GM12878 (cell line): ENCODE measurements at regions not wholly inside any gene's neighbourhood (a gene's known extent, or its start where the extent isn't known, plus 50 kb on each side); places are given as distances from the start of the nearest gene placed in this dataset.

ENCODE experiments used
- ATAC-seq: fragments of 200-7000 bp; cut with Tn5 transposase; 3 replicates; pipeline ENCODE4 v1.9.1; 2020; ENCODE audit warnings: mild to moderate bottlenecking, moderate library complexity
- BruUV-seq: library from RNA; stranded (reverse); fragments of 400-500 nt; replicated peaks from 2 replicates; lab custom pipeline; 2021; lab: Mats Ljungman, UMichigan
- CTCF ChIA-PET: fragments of 300-600 bp; sonication (Branson Sonifier 250); formaldehyde crosslinking; extraction: SDS; loops from one replicate; lab custom pipeline; 2021; ENCODE audit warnings: inconsistent platforms; lab: Yijun Ruan, JAX
- POLR2A ChIA-PET: fragments of 350-600 bp; formaldehyde crosslinking; extraction: SDS; loops from one replicate; lab custom pipeline; 2021; ENCODE audit warnings: inconsistent platforms; lab: Charles Lee
- RAD21 ChIA-PET: fragments of 300-600 bp; sonication (Branson Sonifier 250); formaldehyde crosslinking; loops from one replicate; lab custom pipeline; 2023; ENCODE audit warnings: antibody characterized with exemption; ENCODE audit not compliant: unreplicated experiment; lab: Charles Lee
- SMC1A ChIA-PET: fragments of 300-600 bp; sonication (Branson Sonifier 250); formaldehyde crosslinking; loops from one replicate; lab custom pipeline; 2023; ENCODE audit not compliant: unreplicated experiment, uncharacterized antibody; lab: Charles Lee
- DNase-seq: peaks from one replicate; pipeline ENCODE4 v3.0.0-alpha.2; 2011; ENCODE audit warnings: low read depth, low spot score
- FAIRE-seq: peaks from 3 replicates; lab custom pipeline; 2011; peaks lifted over from hg19 to GRCh38; lab: Jason Lieb, UNC
- H2AFZ ChIP-seq: 2 replicates; pipeline ENCODE4 v1.6.0; 2011; ENCODE audit warnings: low read depth, low read length, control low read depth; ENCODE audit not compliant: control insufficient read depth
- H3K27ac ChIP-seq: 2 replicates; pipeline ENCODE4 v1.5.1; 2011; ENCODE audit warnings: control low read depth; ENCODE audit not compliant: control insufficient read depth, insufficient read depth
- H3K27me3 ChIP-seq, 2 experiments: replicated peaks in 1 of 2; 2 replicates each; pipeline versions ENCODE4 v1.6.0 to v1.6.1; 2011; ENCODE audit warnings: low read length in 1 of 2; ENCODE audit not compliant: control insufficient read depth in 2 of 2, insufficient read depth in 2 of 2
- H3K36me3 ChIP-seq, 2 experiments: 2 replicates each; pipeline ENCODE4 v1.5.1; 2011; ENCODE audit warnings: low read length in 1 of 2; ENCODE audit not compliant: control insufficient read depth in 2 of 2, insufficient read depth in 2 of 2
- H3K4me1 ChIP-seq: 2 replicates; pipeline ENCODE4 v1.6.1; 2011; ENCODE audit warnings: mild to moderate bottlenecking, low read length, moderate library complexity, mixed read lengths; ENCODE audit not compliant: control insufficient read depth, insufficient read depth
- H3K4me2 ChIP-seq: 2 replicates; pipeline ENCODE4 v1.6.0; 2011; ENCODE audit warnings: control low read depth; ENCODE audit not compliant: control insufficient read depth, insufficient read depth
- H3K4me3 ChIP-seq: fragments of 200-600 bp; sonication (generic); 2 replicates; pipeline ENCODE4 v1.5.1; 2016
- H3K79me2 ChIP-seq: 2 replicates; pipeline ENCODE4 v1.6.0; 2011; ENCODE audit warnings: low read length; ENCODE audit not compliant: control insufficient read depth, insufficient read depth
- H3K9ac ChIP-seq: 2 replicates; pipeline ENCODE4 v1.8.0; 2011; ENCODE audit warnings: low read length, control low read depth, mixed read lengths; ENCODE audit not compliant: control insufficient read depth, insufficient read depth
- H3K9me3 ChIP-seq: replicated peaks from 3 replicates; pipeline ENCODE4 v1.5.1; 2011; ENCODE audit warnings: mild to moderate bottlenecking, low read length; ENCODE audit not compliant: control insufficient read depth, insufficient read depth
- H4K20me1 ChIP-seq: 2 replicates; pipeline ENCODE4 v1.6.0; 2011; ENCODE audit not compliant: control insufficient read depth, insufficient read depth
- GABPA ChIP-seq: IDR thresholded peaks from 2 replicates; pipeline ENCODE4 v1.6.1; 2014; ENCODE audit warnings: antibody characterized with exemption, low read depth, mild to moderate bottlenecking, inconsistent platforms
- GATAD2B ChIP-seq: fragments of 450-650 bp; conservative IDR thresholded peaks from 2 replicates; pipeline ENCODE4 v1.6.1; 2017; ENCODE audit warnings: low read depth, mild to moderate bottlenecking, moderate library complexity
- IKZF2 ChIP-seq, 2 experiments: fragments of 450-650 bp; IDR thresholded peaks; 2 replicates each; pipeline ENCODE4 v1.6.1; 2017; ENCODE audit warnings: mild to moderate bottlenecking in 2 of 2, moderate library complexity in 2 of 2
- JUND ChIP-seq: IDR thresholded peaks from 2 replicates; pipeline ENCODE4 v1.6.1; 2012; ENCODE audit warnings: low read depth, mild to moderate bottlenecking, low read length, improper control_type of control experiment, moderate library complexity
- MTA2 ChIP-seq: fragments of 450-650 bp; IDR thresholded peaks from 2 replicates; pipeline ENCODE4 v1.6.1; 2016; ENCODE audit warnings: low read depth, mild to moderate bottlenecking, moderate library complexity
- MTA3 ChIP-seq: IDR thresholded peaks from 2 replicates; pipeline ENCODE4 v1.6.1; 2012; ENCODE audit warnings: low read length, inconsistent platforms, borderline replicate concordance
- NFYA ChIP-seq: IDR thresholded peaks from 2 replicates; pipeline ENCODE4 v1.6.1; 2011; ENCODE audit warnings: low read depth, mild to moderate bottlenecking, low read length, improper control_type of control experiment, borderline replicate concordance
- NRF1 ChIP-seq: conservative IDR thresholded peaks from 2 replicates; pipeline ENCODE4 v1.6.1; 2011; ENCODE audit warnings: mild to moderate bottlenecking, low read depth, low read length, improper control_type of control experiment
- RAD21 ChIP-seq: IDR thresholded peaks from 2 replicates; pipeline ENCODE4 v1.6.1; 2011; ENCODE audit warnings: mild to moderate bottlenecking, low read depth, low read length, moderate library complexity; ENCODE audit not compliant: insufficient read depth
- SIX5 ChIP-seq: IDR thresholded peaks from 2 replicates; pipeline ENCODE4 v1.6.1; 2011; ENCODE audit warnings: mild to moderate bottlenecking, low read depth, low read length, moderate library complexity; ENCODE audit not compliant: severe bottlenecking
- TCF3 ChIP-seq: IDR thresholded peaks from 2 replicates; pipeline ENCODE4 v1.6.1; 2012; ENCODE audit warnings: low read depth, mild to moderate bottlenecking, low read length, borderline replicate concordance; ENCODE audit not compliant: insufficient read depth
- ZNF687 ChIP-seq: fragments of 450-650 bp; IDR thresholded peaks from 2 replicates; pipeline ENCODE4 v1.6.1; 2017; ENCODE audit warnings: mild to moderate bottlenecking, moderate library complexity
- WGBS: methylation state at CpG from one replicate; pipeline ENCODE4 v1.1.6; 2016; ENCODE audit warnings: low lambda C conversion rate; ENCODE audit not compliant: insufficient replicate concordance, insufficient coverage; ENCODE audit errors: missing lambda C conversion rate; 5-methylcytosine and 5-hydroxymethylcytosine counted together
- in situ Hi-C: fragments of 300-500 bp; cut with MboI; formaldehyde crosslinking; loops from 9 replicates; pipeline ENCODE4 v1.14.3; 2018; ENCODE audit warnings: mixed read lengths
- intact Hi-C: fragments of 100-400 bp; cut with micrococcal nuclease; formaldehyde crosslinking; loops from one replicate; pipeline ENCODE4 v1.14.2; 2022; ENCODE audit not compliant: unreplicated experiment
- TF ChIP-seq, protein P1 (sequence below): fragments of 450-650 bp; IDR thresholded peaks from 2 replicates; pipeline ENCODE4 v1.6.1; 2017; ENCODE audit warnings: mild to moderate bottlenecking
- TF ChIP-seq, protein P2 (sequence below): IDR thresholded peaks from 2 replicates; pipeline ENCODE4 v1.6.1; 2012; ENCODE audit warnings: low read depth, low read length, improper control_type of control experiment
- TF ChIP-seq, protein P3 (sequence below): fragments of 450-650 bp; formaldehyde crosslinking; IDR thresholded peaks from 2 replicates; pipeline ENCODE4 v1.4.0; 2020; ENCODE audit warnings: mild to moderate bottlenecking, moderate library complexity

DNA sequence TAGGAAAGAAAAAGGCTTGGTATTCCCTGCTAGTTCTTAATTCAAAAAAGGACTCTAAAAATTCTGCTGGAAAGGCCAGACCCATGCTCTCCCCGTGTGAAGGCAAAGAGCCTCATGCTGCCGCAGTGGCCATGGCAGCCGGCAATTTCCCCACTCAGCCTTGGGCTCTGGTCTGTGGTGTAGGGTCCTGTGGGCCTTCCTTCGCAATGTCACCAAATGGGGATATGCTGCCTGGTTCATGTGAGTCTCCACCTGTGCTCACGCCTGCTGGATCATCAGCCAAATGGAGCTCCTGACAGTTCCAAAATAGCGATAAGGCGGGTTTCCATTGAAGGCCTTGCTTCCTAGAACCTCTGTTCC, 282.8 kb upstream of the ATP5MC3 start:
- no peak for ATAC-seq
- RAD21 ChIA-PET: no interaction called here
- WGBS: 57% methylated on average over 7 of the region's 7 CpGs
- no peak for TF ChIP-seq GABPA
- TF ChIP-seq, protein P1, sequence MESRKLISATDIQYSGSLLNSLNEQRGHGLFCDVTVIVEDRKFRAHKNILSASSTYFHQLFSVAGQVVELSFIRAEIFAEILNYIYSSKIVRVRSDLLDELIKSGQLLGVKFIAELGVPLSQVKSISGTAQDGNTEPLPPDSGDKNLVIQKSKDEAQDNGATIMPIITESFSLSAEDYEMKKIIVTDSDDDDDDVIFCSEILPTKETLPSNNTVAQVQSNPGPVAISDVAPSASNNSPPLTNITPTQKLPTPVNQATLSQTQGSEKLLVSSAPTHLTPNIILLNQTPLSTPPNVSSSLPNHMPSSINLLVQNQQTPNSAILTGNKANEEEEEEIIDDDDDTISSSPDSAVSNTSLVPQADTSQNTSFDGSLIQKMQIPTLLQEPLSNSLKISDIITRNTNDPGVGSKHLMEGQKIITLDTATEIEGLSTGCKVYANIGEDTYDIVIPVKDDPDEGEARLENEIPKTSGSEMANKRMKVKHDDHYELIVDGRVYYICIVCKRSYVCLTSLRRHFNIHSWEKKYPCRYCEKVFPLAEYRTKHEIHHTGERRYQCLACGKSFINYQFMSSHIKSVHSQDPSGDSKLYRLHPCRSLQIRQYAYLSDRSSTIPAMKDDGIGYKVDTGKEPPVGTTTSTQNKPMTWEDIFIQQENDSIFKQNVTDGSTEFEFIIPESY: no peak
- no peak for TF ChIP-seq NRF1
- TF ChIP-seq IKZF2 (IDR thresholded peaks at IDR 0.05): no peak
- TF ChIP-seq, protein P2, sequence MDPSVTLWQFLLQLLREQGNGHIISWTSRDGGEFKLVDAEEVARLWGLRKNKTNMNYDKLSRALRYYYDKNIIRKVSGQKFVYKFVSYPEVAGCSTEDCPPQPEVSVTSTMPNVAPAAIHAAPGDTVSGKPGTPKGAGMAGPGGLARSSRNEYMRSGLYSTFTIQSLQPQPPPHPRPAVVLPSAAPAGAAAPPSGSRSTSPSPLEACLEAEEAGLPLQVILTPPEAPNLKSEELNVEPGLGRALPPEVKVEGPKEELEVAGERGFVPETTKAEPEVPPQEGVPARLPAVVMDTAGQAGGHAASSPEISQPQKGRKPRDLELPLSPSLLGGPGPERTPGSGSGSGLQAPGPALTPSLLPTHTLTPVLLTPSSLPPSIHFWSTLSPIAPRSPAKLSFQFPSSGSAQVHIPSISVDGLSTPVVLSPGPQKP: no peak
- no peak for TF ChIP-seq MTA2
- TF ChIP-seq NFYA: no peak
- TF ChIP-seq, protein P3, sequence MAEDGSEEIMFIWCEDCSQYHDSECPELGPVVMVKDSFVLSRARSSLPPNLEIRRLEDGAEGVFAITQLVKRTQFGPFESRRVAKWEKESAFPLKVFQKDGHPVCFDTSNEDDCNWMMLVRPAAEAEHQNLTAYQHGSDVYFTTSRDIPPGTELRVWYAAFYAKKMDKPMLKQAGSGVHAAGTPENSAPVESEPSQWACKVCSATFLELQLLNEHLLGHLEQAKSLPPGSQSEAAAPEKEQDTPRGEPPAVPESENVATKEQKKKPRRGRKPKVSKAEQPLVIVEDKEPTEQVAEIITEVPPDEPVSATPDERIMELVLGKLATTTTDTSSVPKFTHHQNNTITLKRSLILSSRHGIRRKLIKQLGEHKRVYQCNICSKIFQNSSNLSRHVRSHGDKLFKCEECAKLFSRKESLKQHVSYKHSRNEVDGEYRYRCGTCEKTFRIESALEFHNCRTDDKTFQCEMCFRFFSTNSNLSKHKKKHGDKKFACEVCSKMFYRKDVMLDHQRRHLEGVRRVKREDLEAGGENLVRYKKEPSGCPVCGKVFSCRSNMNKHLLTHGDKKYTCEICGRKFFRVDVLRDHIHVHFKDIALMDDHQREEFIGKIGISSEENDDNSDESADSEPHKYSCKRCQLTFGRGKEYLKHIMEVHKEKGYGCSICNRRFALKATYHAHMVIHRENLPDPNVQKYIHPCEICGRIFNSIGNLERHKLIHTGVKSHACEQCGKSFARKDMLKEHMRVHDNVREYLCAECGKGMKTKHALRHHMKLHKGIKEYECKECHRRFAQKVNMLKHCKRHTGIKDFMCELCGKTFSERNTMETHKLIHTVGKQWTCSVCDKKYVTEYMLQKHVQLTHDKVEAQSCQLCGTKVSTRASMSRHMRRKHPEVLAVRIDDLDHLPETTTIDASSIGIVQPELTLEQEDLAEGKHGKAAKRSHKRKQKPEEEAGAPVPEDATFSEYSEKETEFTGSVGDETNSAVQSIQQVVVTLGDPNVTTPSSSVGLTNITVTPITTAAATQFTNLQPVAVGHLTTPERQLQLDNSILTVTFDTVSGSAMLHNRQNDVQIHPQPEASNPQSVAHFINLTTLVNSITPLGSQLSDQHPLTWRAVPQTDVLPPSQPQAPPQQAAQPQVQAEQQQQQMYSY (CRISPR knock-in tag): no peak
- TF ChIP-seq GATAD2B: no peak
- no peak for TF ChIP-seq MTA3
- TF ChIP-seq SIX5: no peak
- no peak for TF ChIP-seq TCF3
- TF ChIP-seq JUND: no peak
- no peak for TF ChIP-seq RAD21
- TF ChIP-seq ZNF687: no peak

More for the DNA sequence above, 282.8 kb upstream of the ATP5MC3 start:
- no peak overlapping the region for H3K4me2 ChIP-seq
- in situ Hi-C loops: no loop called here
- ChIA-PET POLR2A (no interaction called here), SMC1A (no interaction called here), CTCF (no interaction called here)
- intact Hi-C loops: no loop called here
- H3K79me2 ChIP-seq: no peaks in the 10 kb centered on the region
- FAIRE-seq: no peak
- H3K9me3 ChIP-seq: no peaks in the 10 kb centered on the region
- H3K27ac ChIP-seq: no peak overlapping the region
- no peaks in the 10 kb centered on the region for H3K4me1 ChIP-seq
- H2AFZ ChIP-seq: no peak overlapping the region
- no peak overlapping the region for H3K9ac ChIP-seq
- H3K27me3 ChIP-seq: no peaks in the 10 kb centered on the region
- no TSS peak for BruUV-seq
- H4K20me1 ChIP-seq: no peaks in the 10 kb centered on the region
- DNase-seq: no peak
- H3K4me3 ChIP-seq: no peak overlapping the region
- no peaks in the 10 kb centered on the region for H3K36me3 ChIP-seq
